Panc1 (cell line): ENCODE measurements at regions not wholly inside any gene's neighbourhood (a gene's known extent, or its start where the extent isn't known, plus 50 kb on each side); places are given as distances from the start of the nearest gene placed in this dataset.

Experiments
- ATAC-seq: fragments of 200-7000 bp; cut with Tn5 transposase; 2 replicates; pipeline ENCODE4 v1.9.1; 2020; ENCODE audit warnings: mild to moderate bottlenecking, moderate library complexity
- BruUV-seq: library from RNA; stranded (reverse); fragments of 400-500 nt; replicated peaks from 2 replicates; lab custom pipeline; 2021; lab: Mats Ljungman, UMichigan
- CTCF ChIA-PET: fragments of 300-600 bp; sonication (Branson Sonifier 250); formaldehyde crosslinking; loops from one replicate; lab custom pipeline; 2022; ENCODE audit warnings: antibody characterized with exemption; lab: Charles Lee
- POLR2A ChIA-PET: fragments of 300-600 bp; sonication (Branson Sonifier 250); formaldehyde crosslinking; loops from one replicate; lab custom pipeline; 2022; ENCODE audit warnings: antibody characterized with exemption; lab: Charles Lee
- DNase-seq: peaks from one replicate; pipeline ENCODE4 v3.0.0-alpha.2; 2010; ENCODE audit warnings: low read depth, low spot score
- H3K27ac ChIP-seq: 2 replicates; pipeline ENCODE4 v1.5.1; 2011; ENCODE audit warnings: mild to moderate bottlenecking, low read length, inconsistent platforms
- H3K27me3 ChIP-seq: fragments of 200-500 bp; sonication (Bioruptor generic); 2 replicates; pipeline ENCODE4 v1.6.0; 2014; ENCODE audit warnings: low read length, inconsistent platforms; ENCODE audit not compliant: control insufficient read depth, insufficient read depth
- H3K36me3 ChIP-seq: fragments of 200-500 bp; sonication (Bioruptor generic); 2 replicates; pipeline ENCODE4 v1.5.1; 2014; ENCODE audit warnings: inconsistent platforms, mild to moderate bottlenecking, low read length, moderate library complexity; ENCODE audit not compliant: control insufficient read depth, insufficient read depth
- H3K4me1 ChIP-seq: 2 replicates; pipeline ENCODE4 v1.5.1; 2011; ENCODE audit warnings: inconsistent platforms, mild to moderate bottlenecking, low read length, moderate library complexity; ENCODE audit not compliant: control insufficient read depth, insufficient read depth
- H3K4me3 ChIP-seq, 2 experiments: 2 replicates each; pipeline ENCODE4 v1.5.1; 2011 to 2012; ENCODE audit warnings: low read depth in 2 of 2, low read length in 2 of 2, mild to moderate bottlenecking in 2 of 2, inconsistent platforms in 1 of 2, moderate library complexity in 1 of 2
- H3K9me3 ChIP-seq: fragments of 200-500 bp; sonication (Bioruptor generic); 2 replicates; pipeline ENCODE4 v1.5.1; 2014; ENCODE audit warnings: low read depth, mild to moderate bottlenecking, inconsistent platforms, low read length, moderate library complexity; ENCODE audit not compliant: control insufficient read depth, insufficient read depth
- POLR2AphosphoS5 ChIP-seq: IDR thresholded peaks from 2 replicates; pipeline ENCODE4 v1.6.1; 2012; ENCODE audit warnings: mild to moderate bottlenecking, low read depth, low read length, moderate library complexity
- REST ChIP-seq, 2 experiments: IDR thresholded peaks; 2 replicates each; pipeline ENCODE4 v1.6.1; 2011 to 2012; ENCODE audit warnings: low read depth in 2 of 2, control low read depth in 1 of 2, low read length in 1 of 2, mild to moderate bottlenecking in 1 of 2, moderate library complexity in 1 of 2; ENCODE audit not compliant: insufficient read depth in 1 of 2
- SIN3A ChIP-seq: IDR thresholded peaks from 2 replicates; pipeline ENCODE4 v1.6.1; 2012; ENCODE audit warnings: low read depth, mild to moderate bottlenecking, low read length, moderate library complexity, borderline replicate concordance; ENCODE audit not compliant: insufficient read depth
- TCF7L2 ChIP-seq: IDR thresholded peaks from 2 replicates; pipeline ENCODE4 v1.6.1; 2011; ENCODE audit warnings: mild to moderate bottlenecking, low read depth, low read length, inconsistent platforms
- in situ Hi-C: cut with HindIII; loops from 2 replicates; pipeline ENCODE4 v1.10.0; 2016; ENCODE audit warnings: low sequenced_read_pairs, low pct_unique_long_range_greater_than_20kb
- intact Hi-C: fragments of 100-400 bp; cut with micrococcal nuclease; formaldehyde crosslinking; loops from one replicate; pipeline ENCODE4 v1.10.0; 2022; ENCODE audit not compliant: unreplicated experiment
- TF ChIP-seq, protein P1 (sequence below): fragments of 450-650 bp; IDR thresholded peaks from 2 replicates; pipeline ENCODE4 v1.5.1; 2017; ENCODE audit warnings: mild to moderate bottlenecking

- Histone ChIP-seq H3K4me1 (peaks cover 28% of the 10 kb centered on the region), H3K36me3 (no peaks in the 10 kb centered on the region), H3K27me3 (no peaks in the 10 kb centered on the region), H3K27ac (peak overlapping the region; percentile 81), H3K9me3 (no peaks in the 10 kb centered on the region), H3K4me3 (no peak overlapping the region)
- CTCF ChIA-PET: no interaction called here
- intact Hi-C loops (loop anchor here (5.0 kb wide), 1 partner anchor 239 kb away; the partner anchor contains the start of gene ATP2B1), in situ Hi-C loops (no loop called here)
- no peak for ATAC-seq
- POLR2A ChIA-PET: no interaction called here
- TF ChIP-seq SIN3A: no peak
- TF ChIP-seq REST (IDR thresholded peaks at IDR 0.05; ENCODE audit: insufficient read depth in 1 of 2, low read depth in 2 of 2, low read length in 1 of 2): no peak
- no peak for TF ChIP-seq POLR2AphosphoS5
- TF ChIP-seq TCF7L2: no peak
- TF ChIP-seq, protein P1, sequence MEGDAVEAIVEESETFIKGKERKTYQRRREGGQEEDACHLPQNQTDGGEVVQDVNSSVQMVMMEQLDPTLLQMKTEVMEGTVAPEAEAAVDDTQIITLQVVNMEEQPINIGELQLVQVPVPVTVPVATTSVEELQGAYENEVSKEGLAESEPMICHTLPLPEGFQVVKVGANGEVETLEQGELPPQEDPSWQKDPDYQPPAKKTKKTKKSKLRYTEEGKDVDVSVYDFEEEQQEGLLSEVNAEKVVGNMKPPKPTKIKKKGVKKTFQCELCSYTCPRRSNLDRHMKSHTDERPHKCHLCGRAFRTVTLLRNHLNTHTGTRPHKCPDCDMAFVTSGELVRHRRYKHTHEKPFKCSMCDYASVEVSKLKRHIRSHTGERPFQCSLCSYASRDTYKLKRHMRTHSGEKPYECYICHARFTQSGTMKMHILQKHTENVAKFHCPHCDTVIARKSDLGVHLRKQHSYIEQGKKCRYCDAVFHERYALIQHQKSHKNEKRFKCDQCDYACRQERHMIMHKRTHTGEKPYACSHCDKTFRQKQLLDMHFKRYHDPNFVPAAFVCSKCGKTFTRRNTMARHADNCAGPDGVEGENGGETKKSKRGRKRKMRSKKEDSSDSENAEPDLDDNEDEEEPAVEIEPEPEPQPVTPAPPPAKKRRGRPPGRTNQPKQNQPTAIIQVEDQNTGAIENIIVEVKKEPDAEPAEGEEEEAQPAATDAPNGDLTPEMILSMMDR: no peak
- no TSS peak for BruUV-seq
- no peak for DNase-seq
Measured at GRCh38 chr12:89946518-89947135, 238.0 kb upstream of the ATP2B1 start.

DNA sequence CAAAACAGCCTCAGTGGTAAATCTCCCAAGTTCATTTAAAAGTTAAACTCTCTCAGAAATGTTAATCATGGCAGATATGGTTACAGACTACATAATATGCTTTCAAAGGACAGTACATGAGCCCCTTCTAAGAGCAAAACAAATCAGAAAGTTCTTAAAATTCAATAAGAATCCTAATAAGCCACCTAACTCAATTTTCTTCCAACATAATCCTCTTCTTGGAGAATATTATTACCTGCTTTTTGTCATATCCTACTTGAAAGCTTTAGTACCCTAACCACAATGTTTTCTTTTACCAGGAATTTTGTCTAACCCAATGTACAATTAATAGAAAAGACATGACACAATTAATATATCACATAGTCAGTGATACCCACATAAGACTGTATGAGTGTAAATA lies 236.5 kb upstream of the ATP2B1 start:
- Histone ChIP-seq H3K9me3 (no peaks in the 10 kb centered on the region), H3K27ac (no peak overlapping the region), H3K4me3 (no peak overlapping the region), H3K4me1 (peaks cover 23% of the 10 kb centered on the region), H3K27me3 (no peaks in the 10 kb centered on the region), H3K36me3 (no peaks in the 10 kb centered on the region)
- ATAC-seq (no peak), DNase-seq (no peak)
- no TSS peak for BruUV-seq
- CTCF ChIA-PET: no interaction called here
- TF ChIP-seq POLR2AphosphoS5: no peak
- TF ChIP-seq TCF7L2: no peak
- intact Hi-C loops (loop anchor here (5.0 kb wide), 1 partner anchor 238 kb away; the partner anchor contains the start of gene ATP2B1), in situ Hi-C loops (no loop called here)
- POLR2A ChIA-PET: no interaction called here

- intact Hi-C loops: no loop called here
- CTCF ChIA-PET: no interaction called here
- no peak for TF ChIP-seq REST (IDR thresholded peaks at IDR 0.05; ENCODE audit: insufficient read depth in 1 of 2, low read depth in 2 of 2, low read length in 1 of 2)
- TF ChIP-seq, protein P1: no peak
- TF ChIP-seq SIN3A: no peak
- TF ChIP-seq TCF7L2: no peak
- TF ChIP-seq POLR2AphosphoS5: no peak
- ATAC-seq (no peak), DNase-seq (no peak)
- Histone ChIP-seq H3K27me3 (no peaks in the 10 kb centered on the region), H3K9me3 (no peaks in the 10 kb centered on the region), H3K36me3 (no peaks in the 10 kb centered on the region), H3K4me3 (no peak overlapping the region), H3K4me1 (peaks cover 11% of the 10 kb centered on the region), H3K27ac (no peak overlapping the region)
- in situ Hi-C loops: no loop called here
- no TSS peak for BruUV-seq
- POLR2A ChIA-PET: no interaction called here
Measured at GRCh38 chr12:89943463-89943862, 234.8 kb upstream of the ATP2B1 start.
